Effector memory CD8-positive, alpha-beta T cell (primary cell): ENCODE measurements at regions not wholly inside any gene's neighbourhood (a gene's known extent, or its start where the extent isn't known, plus 50 kb on each side); places are given as distances from the start of the nearest gene placed in this dataset.

Source experiments
- ATAC-seq: fragments of 150-1000 bp; cut with Tn5 transposase; replicated peaks from 2 replicates; pipeline ENCODE4 v1.10.0; 2021; ENCODE audit warnings: mild to moderate bottlenecking, moderate library complexity
- DNase-seq, 3 experiments: peaks; one replicate each; pipeline ENCODE4 v3.0.0; 2021
- H3K27ac Mint-ChIP-seq, 2 donors: one replicate each; pipeline ENCODE4 v1.8.0; 2022; ENCODE audit warnings: mild to moderate bottlenecking in 2 of 2, mixed read lengths in 2 of 2, moderate library complexity in 2 of 2
- H3K27me3 Mint-ChIP-seq, 2 donors: one replicate each; pipeline ENCODE4 v1.8.0; 2022; ENCODE audit warnings: mixed read lengths in 2 of 2
- H3K36me3 Mint-ChIP-seq: one replicate; pipeline ENCODE4 v1.8.0; 2022; ENCODE audit warnings: mild to moderate bottlenecking, moderate library complexity, mixed read lengths; ENCODE audit not compliant: insufficient read depth
- H3K4me1 Mint-ChIP-seq, 2 donors: one replicate each; pipeline ENCODE4 v1.8.0; 2022; ENCODE audit warnings: low read depth in 2 of 2, mixed read lengths in 2 of 2
- H3K4me3 Mint-ChIP-seq, 2 donors: one replicate each; pipeline ENCODE4 v1.8.0; 2022; ENCODE audit warnings: mild to moderate bottlenecking in 2 of 2, mixed read lengths in 2 of 2, moderate library complexity in 2 of 2
- H3K9me3 Mint-ChIP-seq, 2 donors: one replicate each; pipeline ENCODE4 v1.8.0; 2022; ENCODE audit warnings: mixed read lengths in 2 of 2

- H3K27me3 Mint-ChIP-seq = no peaks in the 10 kb centered on the region
- no peak overlapping the region for H3K27ac Mint-ChIP-seq
- ATAC-seq (no peak), DNase-seq (no peak)
- H3K4me3 Mint-ChIP-seq = no peak overlapping the region
- no peaks in the 10 kb centered on the region for H3K36me3 Mint-ChIP-seq
- peaks cover 2 to 16% of the 10 kb centered on the region in 2 donors for H3K9me3 Mint-ChIP-seq
- no peaks in the 10 kb centered on the region for H3K4me1 Mint-ChIP-seq
Measured at GRCh38 chr11:36974771-36975170, 376.7 kb upstream of the RAG2 start.

GRCh38 chr11:36953976-36954375 is 355.9 kb upstream of the RAG2 start:
- Mint-ChIP-seq H3K9me3 (peaks cover 9 to 13% of the 10 kb centered on the region in 2 donors), H3K36me3 (no peaks in the 10 kb centered on the region), H3K4me1 (no peaks in the 10 kb centered on the region), H3K4me3 (no peak overlapping the region), H3K27me3 (no peaks in the 10 kb centered on the region), H3K27ac (no peak overlapping the region)
- no peak for ATAC-seq
- no peak for DNase-seq

DNA sequence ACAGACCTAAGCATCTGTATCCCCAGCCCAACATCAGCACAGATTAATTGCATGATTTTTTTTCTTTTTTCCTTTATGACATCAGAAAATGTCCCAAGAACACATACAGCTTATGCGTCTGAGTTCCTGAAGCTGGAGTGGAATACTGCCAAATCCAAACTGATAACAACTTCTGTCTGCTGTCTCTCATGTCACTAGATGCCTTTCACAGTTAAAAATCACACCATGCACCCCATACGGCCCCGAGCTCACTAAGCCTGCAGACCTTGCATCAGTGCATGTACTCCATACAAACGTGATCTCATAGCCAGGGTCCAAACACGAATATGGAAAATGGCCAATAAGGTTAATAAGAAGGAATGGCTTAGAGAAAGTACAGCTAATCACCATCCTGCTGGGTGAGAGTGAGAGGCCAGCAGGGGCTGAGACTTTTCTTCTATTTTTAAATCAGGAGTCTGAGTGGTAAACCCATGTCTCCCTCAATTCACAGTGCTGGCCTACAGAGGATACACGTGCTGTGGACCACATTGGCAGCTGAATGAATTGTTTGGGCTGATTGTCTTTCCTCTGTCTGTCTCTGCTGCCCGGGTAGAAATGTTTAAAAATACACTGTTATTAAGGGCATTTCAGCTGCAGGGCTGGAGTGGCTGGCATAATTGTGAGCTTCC is 350.6 kb upstream of the RAG2 start:
- Mint-ChIP-seq H3K36me3 (no peaks in the 10 kb centered on the region), H3K4me3 (no peak overlapping the region), H3K4me1 (no peaks in the 10 kb centered on the region), H3K27ac (no peak overlapping the region), H3K9me3 (peaks cover 12% of the 10 kb centered on the region in 2 donors), H3K27me3 (no peaks in the 10 kb centered on the region)
- DNase-seq = no peak
- ATAC-seq = no peak

DNA sequence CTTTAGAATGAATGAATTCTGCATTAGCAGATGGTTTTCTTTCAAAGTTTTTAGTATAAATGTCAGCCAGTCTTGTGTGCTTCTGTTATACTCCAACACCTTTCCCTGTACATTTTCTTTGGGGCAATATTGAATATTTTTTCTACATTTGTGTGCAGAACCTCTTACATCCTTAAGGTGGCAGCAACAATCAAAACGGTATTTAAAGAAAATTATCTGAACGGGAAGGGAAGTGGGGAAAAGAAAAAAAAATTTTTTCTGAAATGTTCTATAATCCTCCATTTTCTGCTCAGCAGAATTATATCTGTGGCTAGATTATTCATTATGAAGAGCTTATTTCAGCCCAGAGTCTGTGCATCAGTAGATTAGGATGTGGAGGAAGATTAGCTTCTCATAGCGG is 347.3 kb upstream of the RAG2 start:
- Mint-ChIP-seq H3K36me3 (no peaks in the 10 kb centered on the region), H3K27ac (no peak overlapping the region), H3K4me3 (no peak overlapping the region), H3K27me3 (no peaks in the 10 kb centered on the region), H3K4me1 (no peaks in the 10 kb centered on the region), H3K9me3 (peaks cover 5% of the 10 kb centered on the region in 2 donors)
- DNase-seq = no peak
- no peak for ATAC-seq

DNA sequence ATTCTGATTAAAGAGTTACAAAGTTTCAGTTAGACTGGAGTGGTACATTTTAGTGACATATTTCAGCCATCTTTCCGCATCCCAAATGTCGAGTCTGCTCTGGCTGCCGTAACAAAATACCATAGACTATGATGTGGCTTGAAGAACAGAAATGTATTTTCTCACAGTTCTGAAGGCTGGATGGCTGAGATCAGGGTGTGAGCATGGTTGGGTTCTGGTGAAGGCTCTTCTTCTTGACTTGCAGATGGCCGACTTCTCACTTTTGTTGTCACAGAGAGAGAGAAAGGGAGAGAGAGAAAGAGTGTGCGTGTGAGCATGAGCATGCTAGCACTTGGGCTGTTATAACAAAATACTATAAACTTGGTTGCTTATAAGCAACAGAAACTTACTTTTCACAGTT is 335.4 kb upstream of the RAG2 start:
- H3K36me3 Mint-ChIP-seq = no peaks in the 10 kb centered on the region
- ATAC-seq (no peak), DNase-seq (no peak)
- H3K27ac Mint-ChIP-seq = no peak overlapping the region
- no peak overlapping the region for H3K4me3 Mint-ChIP-seq
- no peaks in the 10 kb centered on the region for H3K4me1 Mint-ChIP-seq
- peaks cover 4 to 8% of the 10 kb centered on the region in 2 donors for H3K9me3 Mint-ChIP-seq
- H3K27me3 Mint-ChIP-seq = no peaks in the 10 kb centered on the region

DNA sequence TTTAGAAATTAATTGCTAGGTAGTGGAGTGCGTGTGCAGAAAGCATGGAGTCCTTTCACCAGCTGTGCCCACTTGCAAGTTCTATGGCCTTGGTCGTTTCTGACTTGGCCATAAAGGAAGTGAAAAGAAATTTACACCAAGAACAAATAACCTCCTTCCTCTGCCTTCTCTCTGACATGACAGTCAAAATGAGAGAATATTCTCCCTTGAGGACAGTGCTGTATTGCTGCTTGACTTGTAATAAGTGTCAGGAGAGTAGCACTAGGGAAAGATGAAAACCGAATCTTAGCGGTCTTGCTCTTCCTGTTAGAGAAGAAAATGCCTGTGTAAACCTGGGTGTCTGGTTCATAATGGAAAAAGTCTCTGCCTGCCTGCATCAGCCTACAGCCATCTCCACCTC is 333.1 kb upstream of the RAG2 start:
- no peak overlapping the region for H3K27ac Mint-ChIP-seq
- H3K4me3 Mint-ChIP-seq = no peak overlapping the region
- ATAC-seq = no peak
- H3K36me3 Mint-ChIP-seq = no peaks in the 10 kb centered on the region
- no peaks in the 10 kb centered on the region for H3K27me3 Mint-ChIP-seq
- H3K4me1 Mint-ChIP-seq = no peaks in the 10 kb centered on the region
- no peak for DNase-seq
- H3K9me3 Mint-ChIP-seq = peaks cover 6 to 8% of the 10 kb centered on the region in 2 donors

DNA sequence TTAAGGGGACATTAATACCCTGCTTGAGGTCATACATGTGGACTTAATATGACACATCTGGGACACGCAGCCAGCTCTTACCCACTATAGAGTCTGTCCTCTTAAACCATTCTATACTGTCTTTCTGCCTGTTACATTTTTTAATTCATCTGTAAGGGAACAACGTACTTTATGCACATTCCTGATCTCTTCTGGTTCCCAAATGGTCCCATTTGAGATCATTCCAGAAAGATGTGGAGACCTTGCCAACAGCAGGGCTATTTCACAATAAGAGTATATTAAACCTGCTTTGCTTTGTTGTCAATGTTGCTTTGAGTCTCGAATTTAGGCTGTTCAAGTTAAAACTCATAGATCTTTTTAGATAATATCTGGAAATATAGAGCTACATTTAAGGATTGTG is 332.2 kb upstream of the RAG2 start:
- H3K4me3 Mint-ChIP-seq = no peak overlapping the region
- no peak for ATAC-seq
- H3K27me3 Mint-ChIP-seq = no peaks in the 10 kb centered on the region
- no peak overlapping the region for H3K27ac Mint-ChIP-seq
- no peaks in the 10 kb centered on the region for H3K36me3 Mint-ChIP-seq
- no peak for DNase-seq
- no peaks in the 10 kb centered on the region for H3K4me1 Mint-ChIP-seq
- H3K9me3 Mint-ChIP-seq = peaks cover 6 to 8% of the 10 kb centered on the region in 2 donors

DNA sequence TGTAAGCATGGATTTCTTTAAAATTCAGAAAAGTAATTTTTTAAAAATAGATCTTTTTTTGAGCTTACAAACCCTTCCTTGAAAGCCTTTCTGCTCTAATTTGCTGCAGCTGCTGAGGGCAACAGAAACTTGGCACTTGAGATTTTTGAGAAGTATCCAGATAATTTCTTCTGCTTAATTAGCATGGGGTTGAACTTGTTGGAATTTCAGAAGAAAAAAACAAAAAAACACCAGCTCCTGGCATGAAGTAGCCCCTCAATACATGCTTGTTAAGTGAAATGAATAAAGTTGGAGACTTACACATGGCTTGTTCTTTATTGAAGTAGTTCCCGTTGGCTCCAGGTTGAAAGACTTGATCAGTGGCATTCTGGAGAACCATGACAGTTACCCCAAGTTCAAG is 331.4 kb upstream of the RAG2 start:
- H3K4me3 Mint-ChIP-seq = no peak overlapping the region
- peaks cover 6 to 8% of the 10 kb centered on the region in 2 donors for H3K9me3 Mint-ChIP-seq
- no peaks in the 10 kb centered on the region for H3K27me3 Mint-ChIP-seq
- no peaks in the 10 kb centered on the region for H3K4me1 Mint-ChIP-seq
- no peak for ATAC-seq
- no peaks in the 10 kb centered on the region for H3K36me3 Mint-ChIP-seq
- H3K27ac Mint-ChIP-seq = no peak overlapping the region
- DNase-seq = no peak

- Mint-ChIP-seq H3K27me3 (no peaks in the 10 kb centered on the region), H3K36me3 (no peaks in the 10 kb centered on the region), H3K27ac (no peak overlapping the region), H3K4me1 (no peaks in the 10 kb centered on the region), H3K4me3 (no peak overlapping the region), H3K9me3 (peaks cover 2 to 4% of the 10 kb centered on the region in 2 donors)
- DNase-seq = no peak
- no peak for ATAC-seq
Measured at GRCh38 chr11:36928621-36929020, 330.6 kb upstream of the RAG2 start.

DNA sequence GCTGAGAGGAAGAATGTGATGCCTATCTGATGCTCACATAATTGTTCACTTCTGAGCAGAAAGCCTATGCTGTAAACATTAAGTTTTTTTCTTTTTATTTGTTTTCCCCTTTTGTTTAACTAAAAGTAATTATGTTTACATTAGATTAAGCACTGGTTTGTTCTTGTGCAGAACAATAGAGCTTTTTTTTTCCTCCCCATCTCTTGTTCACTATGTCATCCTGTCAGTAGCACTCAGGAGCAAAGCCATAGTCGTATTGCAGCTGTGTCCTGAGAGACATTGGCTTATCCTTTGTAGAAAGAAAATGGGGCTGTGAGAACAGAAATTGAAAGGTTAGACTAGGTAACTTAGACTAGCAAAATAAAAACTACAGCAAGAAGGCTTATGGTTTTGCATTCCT is 301.8 kb upstream of the RAG2 start:
- H3K36me3 Mint-ChIP-seq = no peaks in the 10 kb centered on the region
- DNase-seq = no peak
- H3K4me3 Mint-ChIP-seq = no peak overlapping the region
- no peak overlapping the region for H3K27ac Mint-ChIP-seq
- ATAC-seq = no peak
- no peaks in the 10 kb centered on the region for H3K27me3 Mint-ChIP-seq
- H3K4me1 Mint-ChIP-seq = no peaks in the 10 kb centered on the region
- H3K9me3 Mint-ChIP-seq = peaks cover 0 to 2% of the 10 kb centered on the region in 2 donors

- no peaks in the 10 kb centered on the region for H3K36me3 Mint-ChIP-seq
- no peaks in the 10 kb centered on the region for H3K4me1 Mint-ChIP-seq
- H3K4me3 Mint-ChIP-seq = no peak overlapping the region
- no peak overlapping the region for H3K27ac Mint-ChIP-seq
- no peak for DNase-seq
- peaks cover 4 to 6% of the 10 kb centered on the region in 2 donors for H3K9me3 Mint-ChIP-seq
- no peak for ATAC-seq
- H3K27me3 Mint-ChIP-seq = no peaks in the 10 kb centered on the region
Measured at GRCh38 chr11:36890841-36891240, 292.8 kb upstream of the RAG2 start.

GRCh38 chr11:36890121-36890679 is 292.2 kb upstream of the RAG2 start:
- no peaks in the 10 kb centered on the region for H3K27me3 Mint-ChIP-seq
- H3K27ac Mint-ChIP-seq = no peak overlapping the region
- H3K4me1 Mint-ChIP-seq = no peaks in the 10 kb centered on the region
- H3K9me3 Mint-ChIP-seq = peaks cover 6 to 7% of the 10 kb centered on the region in 2 donors
- no peak overlapping the region for H3K4me3 Mint-ChIP-seq
- no peaks in the 10 kb centered on the region for H3K36me3 Mint-ChIP-seq
- DNase-seq (no peak), ATAC-seq (no peak)

GRCh38 chr11:36885154-36885553 is 287.1 kb upstream of the RAG2 start:
- no peaks in the 10 kb centered on the region for H3K4me1 Mint-ChIP-seq
- H3K4me3 Mint-ChIP-seq = no peak overlapping the region
- H3K27ac Mint-ChIP-seq = no peak overlapping the region
- ATAC-seq (no peak), DNase-seq (no peak)
- no peaks in the 10 kb centered on the region for H3K36me3 Mint-ChIP-seq
- H3K9me3 Mint-ChIP-seq = peaks cover 4 to 23% of the 10 kb centered on the region in 2 donors
- no peaks in the 10 kb centered on the region for H3K27me3 Mint-ChIP-seq

- no peaks in the 10 kb centered on the region for H3K36me3 Mint-ChIP-seq
- no peak for DNase-seq
- peaks cover 2 to 16% of the 10 kb centered on the region in 2 donors for H3K9me3 Mint-ChIP-seq
- H3K27ac Mint-ChIP-seq = no peak overlapping the region
- H3K4me1 Mint-ChIP-seq = no peaks in the 10 kb centered on the region
- no peak for ATAC-seq
- no peak overlapping the region for H3K4me3 Mint-ChIP-seq
- H3K27me3 Mint-ChIP-seq = no peaks in the 10 kb centered on the region
Measured at GRCh38 chr11:36878737-36879136, 280.7 kb upstream of the RAG2 start.
